Mucosa of descending colon (tissue), 3 donors: ENCODE measurements at regions not wholly inside any gene's neighbourhood (a gene's known extent, or its start where the extent isn't known, plus 50 kb on each side); places are given as distances from the start of the nearest gene placed in this dataset.

Experiments
- ATAC-seq: fragments of 200-7000 bp; cut with Tn5 transposase; one replicate; pipeline ENCODE4 v1.9.1; 2020; ENCODE audit warnings: mild to moderate bottlenecking, moderate library complexity
- DNase-seq, 3 donors: peaks; one replicate each; pipeline ENCODE4 v3.0.0-alpha.2; 2020
- H3K36me3 ChIP-seq: fragments of 200-600 bp; one replicate; pipeline ENCODE4 v1.8.0; 2021; ENCODE audit warnings: low read depth, mild to moderate bottlenecking
- H3K4me1 ChIP-seq: fragments of 200-600 bp; one replicate; pipeline ENCODE4 v1.8.0; 2021; ENCODE audit warnings: low read depth, mild to moderate bottlenecking
- H3K4me3 ChIP-seq: fragments of 200-600 bp; one replicate; pipeline ENCODE4 v1.8.0; 2021; ENCODE audit warnings: mild to moderate bottlenecking
- H3K9me3 ChIP-seq: fragments of 200-600 bp; one replicate; pipeline ENCODE4 v1.8.0; 2021; ENCODE audit warnings: mild to moderate bottlenecking
- intact Hi-C, 2 donors: fragments of 100-400 bp; cut with DNase I in 1 of 2; cut with micrococcal nuclease in 1 of 2; formaldehyde crosslinking; loops; one replicate each; pipeline versions ENCODE4 v1.11.0 to v1.11.1; 2022; cut with DNase I, micrococcal nuclease
- TF ChIP-seq, protein P1 (sequence below): fragments of 200-600 bp; IDR thresholded peaks from one replicate; pipeline ENCODE4 v1.8.0; 2022; ENCODE audit warnings: antibody characterized with exemption, mild to moderate bottlenecking
- donor health status: DM: no; HTN: no; CAD: no; lungs with moderate emphysema.
- donor health status: DM: no; HTN: no; CAD: no.
- donor health status: DM: no; HTN: yes; CAD: no.

DNA sequence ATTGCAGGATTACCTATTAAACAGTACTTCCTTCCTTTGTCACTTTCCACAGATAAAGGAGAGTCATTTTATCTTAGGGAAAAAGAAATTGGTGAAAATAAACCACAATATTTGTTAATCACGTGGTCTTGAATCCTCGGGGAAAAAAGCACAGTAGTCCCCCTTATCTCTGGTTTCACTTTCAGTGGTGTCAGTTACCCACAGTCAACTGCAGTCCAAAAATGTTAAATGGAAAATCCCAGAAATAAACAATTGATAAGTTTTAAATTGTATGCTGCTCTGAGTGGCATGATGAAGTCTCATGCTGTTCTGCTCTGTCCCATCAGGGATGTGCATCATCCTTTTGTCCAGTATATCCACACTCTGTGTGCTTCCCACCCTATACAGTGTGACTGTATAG is 405.2 kb upstream of the MPDZ start:
- TF ChIP-seq, protein P1, sequence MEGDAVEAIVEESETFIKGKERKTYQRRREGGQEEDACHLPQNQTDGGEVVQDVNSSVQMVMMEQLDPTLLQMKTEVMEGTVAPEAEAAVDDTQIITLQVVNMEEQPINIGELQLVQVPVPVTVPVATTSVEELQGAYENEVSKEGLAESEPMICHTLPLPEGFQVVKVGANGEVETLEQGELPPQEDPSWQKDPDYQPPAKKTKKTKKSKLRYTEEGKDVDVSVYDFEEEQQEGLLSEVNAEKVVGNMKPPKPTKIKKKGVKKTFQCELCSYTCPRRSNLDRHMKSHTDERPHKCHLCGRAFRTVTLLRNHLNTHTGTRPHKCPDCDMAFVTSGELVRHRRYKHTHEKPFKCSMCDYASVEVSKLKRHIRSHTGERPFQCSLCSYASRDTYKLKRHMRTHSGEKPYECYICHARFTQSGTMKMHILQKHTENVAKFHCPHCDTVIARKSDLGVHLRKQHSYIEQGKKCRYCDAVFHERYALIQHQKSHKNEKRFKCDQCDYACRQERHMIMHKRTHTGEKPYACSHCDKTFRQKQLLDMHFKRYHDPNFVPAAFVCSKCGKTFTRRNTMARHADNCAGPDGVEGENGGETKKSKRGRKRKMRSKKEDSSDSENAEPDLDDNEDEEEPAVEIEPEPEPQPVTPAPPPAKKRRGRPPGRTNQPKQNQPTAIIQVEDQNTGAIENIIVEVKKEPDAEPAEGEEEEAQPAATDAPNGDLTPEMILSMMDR: no peak
- Histone ChIP-seq H3K4me3 (no peak overlapping the region), H3K4me1 (no peaks in the 10 kb centered on the region), H3K36me3 (no peaks in the 10 kb centered on the region), H3K9me3 (no peaks in the 10 kb centered on the region)
- no peak for DNase-seq
- no peak for ATAC-seq
- intact Hi-C loops: no loop called here

DNA sequence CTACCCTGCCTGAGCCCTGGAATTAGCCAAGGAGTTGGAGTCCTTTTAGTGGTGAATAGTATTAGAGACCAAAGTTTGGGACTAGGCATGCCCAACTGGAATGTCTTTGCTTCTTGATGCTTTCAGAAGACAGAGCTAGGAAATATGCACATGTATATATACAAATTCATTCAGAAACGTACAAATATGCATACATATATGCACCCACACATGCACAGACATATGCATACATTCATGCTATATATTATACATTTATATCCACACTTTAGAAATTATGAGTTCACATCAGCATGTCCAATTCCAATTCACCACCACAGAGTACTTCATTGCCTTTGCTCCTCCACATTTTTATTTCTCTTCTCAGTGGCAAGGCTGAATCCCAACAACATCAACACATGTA is 398.3 kb upstream of the MPDZ start:
- intact Hi-C loops: no loop called here
- Histone ChIP-seq H3K4me1 (no peaks in the 10 kb centered on the region), H3K36me3 (no peaks in the 10 kb centered on the region), H3K9me3 (no peaks in the 10 kb centered on the region), H3K4me3 (no peak overlapping the region)
- TF ChIP-seq, protein P1: no peak
- ATAC-seq (no peak), DNase-seq (no peak)

DNA sequence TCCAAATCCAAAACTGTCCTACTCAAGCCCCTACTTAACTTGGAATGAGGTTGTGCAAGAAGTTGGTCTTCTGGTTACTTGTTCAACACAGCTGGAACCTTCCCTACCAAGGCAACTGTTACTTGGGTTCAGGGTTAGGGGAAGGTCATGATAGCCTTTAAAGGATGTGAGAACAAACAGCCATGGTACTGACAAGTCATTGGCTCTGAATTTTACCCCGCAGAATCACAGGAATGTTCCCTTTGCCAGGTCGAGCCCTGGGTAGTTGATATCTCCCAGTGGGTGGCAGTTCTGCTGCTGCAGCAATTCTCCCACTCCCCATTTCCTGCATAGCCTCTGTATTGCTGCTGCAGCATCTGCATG is 396.1 kb upstream of the MPDZ start:
- ATAC-seq (no peak), DNase-seq (no peak)
- Histone ChIP-seq H3K36me3 (no peaks in the 10 kb centered on the region), H3K4me3 (no peak overlapping the region), H3K4me1 (no peaks in the 10 kb centered on the region), H3K9me3 (no peaks in the 10 kb centered on the region)
- intact Hi-C loops: no loop called here
- TF ChIP-seq, protein P1: no peak

DNA sequence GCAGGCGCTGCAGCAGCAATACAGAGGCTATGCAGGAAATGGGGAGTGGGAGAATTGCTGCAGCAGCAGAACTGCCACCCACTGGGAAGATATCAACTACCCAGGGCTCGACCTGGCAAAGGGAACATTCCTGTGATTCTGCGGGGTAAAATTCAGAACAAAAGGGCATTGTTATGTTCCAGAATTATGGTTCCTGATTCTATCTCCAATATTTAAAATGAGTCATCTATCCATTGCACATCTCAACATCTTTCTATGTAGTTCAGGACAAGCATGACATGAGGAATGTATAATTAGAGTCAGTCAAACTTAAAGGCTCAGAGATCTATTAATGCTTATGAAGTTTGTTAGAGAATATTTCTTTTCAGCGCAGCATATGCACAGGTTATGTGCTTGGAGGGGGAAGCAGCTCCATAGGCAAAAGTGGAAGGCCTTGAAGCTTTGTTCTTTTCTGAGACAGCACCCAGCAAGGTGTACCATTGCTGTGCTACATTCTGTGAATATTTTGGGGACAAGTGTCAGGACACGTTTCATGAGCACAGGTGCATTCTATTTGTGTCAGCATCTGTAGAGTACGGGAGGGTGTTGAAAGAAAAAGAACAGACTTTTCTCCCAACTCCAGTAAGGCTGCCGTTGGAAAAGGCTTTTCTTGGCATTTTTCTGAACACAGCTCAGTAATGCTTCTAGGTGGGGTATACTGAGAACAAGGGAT is 395.6 kb upstream of the MPDZ start:
- Histone ChIP-seq H3K4me1 (no peaks in the 10 kb centered on the region), H3K9me3 (no peaks in the 10 kb centered on the region), H3K4me3 (no peak overlapping the region), H3K36me3 (no peaks in the 10 kb centered on the region)
- TF ChIP-seq, protein P1: no peak
- intact Hi-C loops: no loop called here
- ATAC-seq: no peak
- no peak for DNase-seq

DNA sequence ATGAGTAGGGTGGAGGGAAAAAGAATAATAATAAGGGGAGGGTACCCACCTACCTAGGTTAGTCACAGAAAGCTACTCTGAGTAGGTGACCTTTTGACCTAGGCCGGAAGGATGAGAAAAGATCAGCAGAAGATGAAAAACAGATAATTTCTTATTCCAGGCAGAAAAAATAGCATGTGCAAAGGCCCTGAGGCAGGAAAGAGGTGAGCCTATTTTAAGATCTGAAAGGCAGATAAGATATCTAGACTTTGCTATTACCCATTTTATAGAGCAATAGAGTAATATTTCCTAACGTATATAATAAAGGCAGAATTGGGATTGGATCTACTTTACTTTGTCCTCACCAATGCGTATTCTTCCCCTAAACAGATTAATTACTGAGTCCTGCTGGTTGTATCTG is 393.9 kb upstream of the MPDZ start:
- DNase-seq (no peak), ATAC-seq (no peak)
- TF ChIP-seq, protein P1: no peak
- Histone ChIP-seq H3K4me3 (no peak overlapping the region), H3K4me1 (no peaks in the 10 kb centered on the region), H3K9me3 (no peaks in the 10 kb centered on the region), H3K36me3 (no peaks in the 10 kb centered on the region)
- intact Hi-C loops: no loop called here
